ENCODE measurements at regions not wholly inside any gene's neighbourhood (a gene's known extent, or its start where the extent isn't known, plus 50 kb on each side); places are given as distances from the start of the nearest gene placed in this dataset.

DNA sequence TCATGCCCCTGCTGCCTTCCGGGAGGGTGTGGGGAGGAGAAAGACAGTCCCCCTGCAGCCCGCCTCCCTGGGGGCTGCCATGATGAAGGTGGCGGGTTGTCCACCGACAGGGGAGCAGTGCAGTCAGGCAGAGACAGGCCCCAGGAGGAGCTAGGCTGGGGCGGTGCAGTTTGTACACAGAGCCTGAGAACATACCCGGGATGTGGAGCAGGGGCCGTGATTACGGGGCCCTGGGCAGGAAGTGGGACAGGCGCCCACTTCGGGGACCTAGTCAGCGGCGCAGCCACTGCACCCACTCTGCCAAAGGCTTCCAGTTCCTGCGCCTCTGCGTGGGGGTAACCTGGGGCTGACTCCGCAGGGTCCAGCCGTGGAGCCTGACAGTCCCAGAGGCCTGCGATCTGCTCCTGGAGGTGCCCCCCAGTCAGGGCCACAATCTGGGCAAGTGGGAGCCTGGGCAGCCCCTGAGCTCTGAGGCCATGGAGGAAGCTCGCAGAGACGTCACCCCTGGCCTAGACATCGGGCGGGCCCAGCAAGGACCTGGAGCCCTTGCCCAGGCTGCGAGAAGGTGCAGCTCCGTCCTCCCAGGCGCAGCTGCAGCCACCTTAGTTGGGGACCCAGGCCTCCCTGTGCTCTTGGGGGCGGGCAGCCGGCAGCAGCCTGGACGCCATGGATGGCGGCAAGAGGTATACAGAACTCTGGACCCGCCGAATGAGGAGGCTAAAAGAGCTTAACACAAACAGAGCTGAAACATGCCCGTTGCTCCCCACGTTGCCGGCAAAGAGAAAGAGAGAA is 1356.8 kb downstream of the XPNPEP1 start:
- DNase-seq = no peak
- H3K27me3 ChIP-seq = no peaks in the 10 kb centered on the region
- no peaks in the 10 kb centered on the region for H3K36me3 ChIP-seq
- intact Hi-C loops (cut with DNase I) = no loop called here
- H3K27ac ChIP-seq = no peak overlapping the region
- WGBS, 3 donors = 96% methylated on average over 27 to 33 of the region's 33 CpGs
- TF ChIP-seq, protein P1, sequence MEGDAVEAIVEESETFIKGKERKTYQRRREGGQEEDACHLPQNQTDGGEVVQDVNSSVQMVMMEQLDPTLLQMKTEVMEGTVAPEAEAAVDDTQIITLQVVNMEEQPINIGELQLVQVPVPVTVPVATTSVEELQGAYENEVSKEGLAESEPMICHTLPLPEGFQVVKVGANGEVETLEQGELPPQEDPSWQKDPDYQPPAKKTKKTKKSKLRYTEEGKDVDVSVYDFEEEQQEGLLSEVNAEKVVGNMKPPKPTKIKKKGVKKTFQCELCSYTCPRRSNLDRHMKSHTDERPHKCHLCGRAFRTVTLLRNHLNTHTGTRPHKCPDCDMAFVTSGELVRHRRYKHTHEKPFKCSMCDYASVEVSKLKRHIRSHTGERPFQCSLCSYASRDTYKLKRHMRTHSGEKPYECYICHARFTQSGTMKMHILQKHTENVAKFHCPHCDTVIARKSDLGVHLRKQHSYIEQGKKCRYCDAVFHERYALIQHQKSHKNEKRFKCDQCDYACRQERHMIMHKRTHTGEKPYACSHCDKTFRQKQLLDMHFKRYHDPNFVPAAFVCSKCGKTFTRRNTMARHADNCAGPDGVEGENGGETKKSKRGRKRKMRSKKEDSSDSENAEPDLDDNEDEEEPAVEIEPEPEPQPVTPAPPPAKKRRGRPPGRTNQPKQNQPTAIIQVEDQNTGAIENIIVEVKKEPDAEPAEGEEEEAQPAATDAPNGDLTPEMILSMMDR (IDR thresholded peaks at IDR 0.05) = no peak
- no peak for TF ChIP-seq POLR2A (IDR thresholded peaks at IDR 0.05)
- TF ChIP-seq EP300 (IDR thresholded peaks at IDR 0.05) = no peak
- H3K4me1 ChIP-seq (ENCODE audit: insufficient read depth) = no peaks in the 10 kb centered on the region
- H3K9me3 ChIP-seq = no peaks in the 10 kb centered on the region
- no peak overlapping the region for H3K4me3 ChIP-seq

DNA sequence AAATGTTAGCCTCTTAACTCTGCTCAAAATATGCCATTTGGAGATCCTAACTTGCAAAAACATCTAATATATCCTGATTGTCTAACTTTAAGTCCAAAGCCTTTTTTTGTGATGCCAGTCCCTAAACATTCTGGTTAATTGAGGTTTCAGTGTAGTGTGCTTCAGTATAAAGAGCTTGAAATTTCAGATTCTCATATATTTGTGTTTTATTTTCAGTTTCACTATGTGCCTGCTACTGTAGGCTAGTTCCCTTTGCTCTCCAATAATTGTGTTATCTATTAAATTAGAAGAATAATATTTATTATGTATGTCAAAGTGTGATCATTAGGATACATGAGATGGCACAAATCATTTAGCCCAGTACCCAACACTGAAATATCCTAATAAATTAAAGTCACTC is 1361.2 kb downstream of the XPNPEP1 start:
- no peaks in the 10 kb centered on the region for H3K9me3 ChIP-seq
- no peak overlapping the region for H3K27ac ChIP-seq
- TF ChIP-seq, protein P1 (IDR thresholded peaks at IDR 0.05) = no peak
- TF ChIP-seq EP300 (IDR thresholded peaks at IDR 0.05) = no peak
- no peak for TF ChIP-seq POLR2A (IDR thresholded peaks at IDR 0.05)
- intact Hi-C loops (cut with DNase I) = no loop called here
- DNase-seq = no peak
- H3K4me3 ChIP-seq = no peak overlapping the region
- H3K4me1 ChIP-seq (ENCODE audit: insufficient read depth) = no peaks in the 10 kb centered on the region
- no peaks in the 10 kb centered on the region for H3K27me3 ChIP-seq
- no peaks in the 10 kb centered on the region for H3K36me3 ChIP-seq

DNA sequence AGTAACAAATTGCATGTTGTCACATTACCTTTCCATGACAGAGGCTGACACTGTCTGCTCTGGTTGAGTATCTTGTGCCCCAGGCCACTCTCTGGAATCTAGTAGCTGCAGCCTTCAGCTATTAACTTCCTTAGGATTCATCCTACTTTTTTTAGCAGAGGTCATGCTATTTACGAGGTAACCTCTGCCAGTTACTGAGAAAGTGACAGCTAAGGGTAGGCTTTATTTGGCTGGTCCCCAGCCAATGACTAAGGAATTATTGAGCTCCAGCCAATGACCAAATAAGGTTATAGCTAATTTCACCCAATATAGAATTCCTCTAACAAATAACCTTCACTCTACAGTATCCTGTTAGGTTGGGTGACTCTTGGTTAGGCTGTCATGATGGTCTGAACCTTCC is 1361.7 kb downstream of the XPNPEP1 start:
- Histone ChIP-seq H3K4me1 (ENCODE audit: insufficient read depth) (no peaks in the 10 kb centered on the region), H3K27ac (no peak overlapping the region), H3K27me3 (no peaks in the 10 kb centered on the region), H3K4me3 (no peak overlapping the region), H3K9me3 (no peaks in the 10 kb centered on the region), H3K36me3 (no peaks in the 10 kb centered on the region)
- 33 to 48% (median 38%) methylated on average over 1 of the region's 1 CpG for WGBS, 3 donors
- no peak for TF ChIP-seq POLR2A (IDR thresholded peaks at IDR 0.05)
- TF ChIP-seq, protein P1 (IDR thresholded peaks at IDR 0.05) = no peak
- no peak for TF ChIP-seq EP300 (IDR thresholded peaks at IDR 0.05)
- DNase-seq = no peak
- intact Hi-C loops (cut with DNase I) = no loop called here

DNA sequence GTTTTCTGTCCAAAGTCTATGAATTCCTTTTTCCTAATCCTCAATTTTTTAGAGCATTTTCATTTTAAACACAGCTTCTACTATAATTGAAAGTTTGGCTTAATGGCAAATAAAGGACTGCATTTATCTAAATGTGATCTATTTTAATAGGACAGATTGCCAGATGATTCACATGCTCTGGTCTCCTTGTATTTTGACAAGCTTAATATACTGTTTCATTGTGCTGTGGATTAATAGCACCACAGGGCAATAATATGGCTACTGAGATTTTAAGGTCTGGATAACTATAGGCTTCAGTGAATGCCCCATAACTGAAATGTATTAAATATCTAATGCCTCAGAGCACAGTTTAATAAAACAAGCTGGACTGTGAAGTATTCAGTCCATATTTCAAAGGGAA is 1362.8 kb downstream of the XPNPEP1 start:
- Histone ChIP-seq H3K36me3 (no peaks in the 10 kb centered on the region), H3K9me3 (no peaks in the 10 kb centered on the region), H3K4me3 (no peak overlapping the region), H3K27ac (no peak overlapping the region), H3K4me1 (ENCODE audit: insufficient read depth) (no peaks in the 10 kb centered on the region), H3K27me3 (no peaks in the 10 kb centered on the region)
- intact Hi-C loops (cut with DNase I) = no loop called here
- DNase-seq = no peak
- no peak for TF ChIP-seq EP300 (IDR thresholded peaks at IDR 0.05)
- TF ChIP-seq, protein P1 (IDR thresholded peaks at IDR 0.05) = no peak
- TF ChIP-seq POLR2A (IDR thresholded peaks at IDR 0.05) = no peak

Measured in ovary (tissue), 7 donors.